Suprapubic skin (tissue), 4 donors: ENCODE measurements at regions not wholly inside any gene's neighbourhood (a gene's known extent, or its start where the extent isn't known, plus 50 kb on each side); places are given as distances from the start of the nearest gene placed in this dataset.

Source experiments
- POLR2A ChIP-seq, 2 donors: fragments of 450-650 bp; IDR thresholded peaks; one replicate each; pipeline ENCODE4 v1.6.1; 2017; ENCODE audit warnings: antibody characterized with exemption in 2 of 2, mild to moderate bottlenecking in 2 of 2, moderate library complexity in 2 of 2
- POLR2AphosphoS5 ChIP-seq, 3 donors: sonication (generic); formaldehyde crosslinking; IDR thresholded peaks; one replicate each; pipeline ENCODE4 v1.6.1; 2017; ENCODE audit warnings: antibody characterized with exemption in 3 of 3
- TF ChIP-seq, protein P1 (sequence below), 2 donors: fragments of 200-600 bp in 1 of 2; fragments of 450-650 bp in 1 of 2; sonication (generic) in 1 of 2; IDR thresholded peaks; one replicate each; pipeline ENCODE4 v1.5.1; 2016 to 2019; ENCODE audit warnings: antibody characterized with exemption in 2 of 2, mild to moderate bottlenecking in 1 of 2, moderate library complexity in 1 of 2

DNA sequence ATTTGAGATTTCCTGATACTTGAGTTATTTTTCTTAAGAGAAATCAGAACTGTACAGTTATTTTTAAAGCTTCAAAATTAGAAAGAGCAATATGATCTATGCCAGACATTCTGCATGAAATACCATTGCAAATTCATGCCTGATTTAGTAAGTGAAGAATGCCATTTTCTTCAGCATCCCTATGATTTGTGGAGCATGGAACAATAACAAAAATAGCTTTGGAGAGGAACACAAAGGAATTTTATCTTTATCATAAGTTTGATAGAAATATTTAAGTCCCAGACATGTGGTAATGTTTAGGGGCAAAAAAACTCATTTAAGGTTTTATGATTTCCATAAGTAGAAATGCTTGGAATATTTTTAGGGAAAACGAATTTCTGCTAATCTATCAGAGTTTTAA is 1863.4 kb downstream of the EFNA5 start:
- TF ChIP-seq, protein P1, sequence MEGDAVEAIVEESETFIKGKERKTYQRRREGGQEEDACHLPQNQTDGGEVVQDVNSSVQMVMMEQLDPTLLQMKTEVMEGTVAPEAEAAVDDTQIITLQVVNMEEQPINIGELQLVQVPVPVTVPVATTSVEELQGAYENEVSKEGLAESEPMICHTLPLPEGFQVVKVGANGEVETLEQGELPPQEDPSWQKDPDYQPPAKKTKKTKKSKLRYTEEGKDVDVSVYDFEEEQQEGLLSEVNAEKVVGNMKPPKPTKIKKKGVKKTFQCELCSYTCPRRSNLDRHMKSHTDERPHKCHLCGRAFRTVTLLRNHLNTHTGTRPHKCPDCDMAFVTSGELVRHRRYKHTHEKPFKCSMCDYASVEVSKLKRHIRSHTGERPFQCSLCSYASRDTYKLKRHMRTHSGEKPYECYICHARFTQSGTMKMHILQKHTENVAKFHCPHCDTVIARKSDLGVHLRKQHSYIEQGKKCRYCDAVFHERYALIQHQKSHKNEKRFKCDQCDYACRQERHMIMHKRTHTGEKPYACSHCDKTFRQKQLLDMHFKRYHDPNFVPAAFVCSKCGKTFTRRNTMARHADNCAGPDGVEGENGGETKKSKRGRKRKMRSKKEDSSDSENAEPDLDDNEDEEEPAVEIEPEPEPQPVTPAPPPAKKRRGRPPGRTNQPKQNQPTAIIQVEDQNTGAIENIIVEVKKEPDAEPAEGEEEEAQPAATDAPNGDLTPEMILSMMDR (IDR thresholded peaks at IDR 0.05), result no peak
- TF ChIP-seq POLR2A (IDR thresholded peaks at IDR 0.05) (no peak), POLR2AphosphoS5 (IDR thresholded peaks at IDR 0.05) (no peak)
